IMR-90 (cell line): ENCODE measurements at regions not wholly inside any gene's neighbourhood (a gene's known extent, or its start where the extent isn't known, plus 50 kb on each side); places are given as distances from the start of the nearest gene placed in this dataset.

Source experiments
- ATAC-seq: fragments of 200-7000 bp; cut with Tn5 transposase; 2 replicates; pipeline ENCODE4 v1.9.1; 2020; ENCODE audit warnings: low read depth, mild to moderate bottlenecking, moderate library complexity
- BruUV-seq: library from RNA; stranded (reverse); fragments of 400-500 nt; replicated peaks from 2 replicates; lab custom pipeline; 2021; lab: Mats Ljungman, UMichigan
- CTCF ChIA-PET: fragments of 300-600 bp; formaldehyde crosslinking; extraction: SDS; loops from one replicate; lab custom pipeline; 2021; ENCODE audit warnings: antibody characterized with exemption; lab: Yijun Ruan, JAX
- POLR2A ChIA-PET: fragments of 300-600 bp; sonication (Branson Sonifier 250); formaldehyde crosslinking; loops from one replicate; lab custom pipeline; 2022; ENCODE audit warnings: antibody characterized with exemption; ENCODE audit not compliant: unreplicated experiment; lab: Charles Lee
- DNase-seq: peaks from one replicate; pipeline ENCODE4 v3.0.0; 2013
- H2AFZ ChIP-seq: replicated peaks from 2 replicates; pipeline ENCODE3; 2013; ENCODE audit warnings: low read length, mild to moderate bottlenecking; ENCODE audit not compliant: poor library complexity
- H2AK5ac ChIP-seq: 2 replicates; pipeline ENCODE4 v1.6.1; 2013; ENCODE audit warnings: low read depth, low read length, inconsistent platforms
- H2AK9ac ChIP-seq: replicated peaks from 2 replicates; pipeline ENCODE3; 2013; ENCODE audit warnings: mild to moderate bottlenecking, low read depth, low read length, moderate library complexity; ENCODE audit not compliant: poor library complexity
- H2BK120ac ChIP-seq: 2 replicates; pipeline ENCODE4 v1.6.1; 2013; ENCODE audit warnings: low read depth, low read length, inconsistent platforms
- H2BK15ac ChIP-seq: 3 replicates; pipeline ENCODE4 v1.6.1; 2013; ENCODE audit warnings: low read depth, low read length, inconsistent platforms
- H2BK20ac ChIP-seq: 2 replicates; pipeline ENCODE4 v1.6.1; 2013; ENCODE audit warnings: low read depth, mild to moderate bottlenecking, inconsistent platforms, low read length, moderate library complexity
- H2BK5ac ChIP-seq: 2 replicates; pipeline ENCODE4 v1.6.1; 2013; ENCODE audit warnings: mild to moderate bottlenecking, low read depth, low read length, inconsistent platforms; ENCODE audit not compliant: poor library complexity, severe bottlenecking
- H3K14ac ChIP-seq: replicated peaks from 2 replicates; pipeline ENCODE4 v1.6.1; 2013; ENCODE audit warnings: low read depth, low read length, inconsistent platforms
- H3K18ac ChIP-seq: 2 replicates; pipeline ENCODE4 v1.6.1; 2013; ENCODE audit warnings: low read depth, low read length, control low read depth
- H3K23ac ChIP-seq: 2 replicates; pipeline ENCODE4 v1.6.1; 2013; ENCODE audit warnings: low read depth, low read length, inconsistent platforms
- H3K27ac ChIP-seq: 2 replicates; pipeline ENCODE4 v1.5.1; 2013; ENCODE audit warnings: mild to moderate bottlenecking, control low read depth, low read length; ENCODE audit not compliant: insufficient read depth
- H3K27me3 ChIP-seq: 2 replicates; pipeline ENCODE4 v1.6.1; 2013; ENCODE audit warnings: low read length; ENCODE audit not compliant: control insufficient read depth, insufficient read depth
- H3K36me3 ChIP-seq: 2 replicates; pipeline ENCODE4 v1.6.1; 2013; ENCODE audit warnings: low read length, mixed read lengths; ENCODE audit not compliant: control insufficient read depth, insufficient read depth
- H3K4ac ChIP-seq: 2 replicates; pipeline ENCODE4 v1.6.1; 2013; ENCODE audit warnings: low read depth, low read length, inconsistent platforms
- H3K4me1 ChIP-seq: 2 replicates; pipeline ENCODE4 v1.6.1; 2013; ENCODE audit warnings: low read length, mixed read lengths; ENCODE audit not compliant: control insufficient read depth, insufficient read depth
- H3K4me2 ChIP-seq: 2 replicates; pipeline ENCODE4 v1.6.1; 2013; ENCODE audit warnings: low read depth, mild to moderate bottlenecking, control low read depth, low read length, moderate library complexity
- H3K4me3 ChIP-seq: 2 replicates; pipeline ENCODE4 v1.5.1; 2013; ENCODE audit warnings: low read depth, mild to moderate bottlenecking, control low read depth, low read length, moderate library complexity; ENCODE audit not compliant: insufficient read depth
- H3K56ac ChIP-seq: 2 replicates; pipeline ENCODE4 v1.6.1; 2013; ENCODE audit warnings: low read length, inconsistent platforms; ENCODE audit not compliant: insufficient read depth; ENCODE audit errors: extremely low read depth
- H3K79me1 ChIP-seq, 2 experiments: 2 replicates each; pipeline ENCODE4 v1.6.1; 2013; ENCODE audit warnings: low read length in 2 of 2, inconsistent platforms in 1 of 2, low read depth in 1 of 2
- H3K9ac ChIP-seq: 2 replicates; pipeline ENCODE4 v1.6.1; 2013; ENCODE audit warnings: low read depth, low read length, control low read depth
- H3K9me1 ChIP-seq: 2 replicates; pipeline ENCODE4 v1.6.1; 2013; ENCODE audit warnings: low read length, inconsistent platforms; ENCODE audit not compliant: insufficient read depth
- H3K9me3 ChIP-seq: 2 replicates; pipeline ENCODE4 v1.6.1; 2013; ENCODE audit warnings: low read length; ENCODE audit not compliant: control insufficient read depth, insufficient read depth
- H4K20me1 ChIP-seq: 2 replicates; pipeline ENCODE4 v1.6.1; 2013; ENCODE audit warnings: low read length, inconsistent platforms; ENCODE audit not compliant: insufficient read depth
- H4K5ac ChIP-seq: 2 replicates; pipeline ENCODE4 v1.6.1; 2013; ENCODE audit warnings: mild to moderate bottlenecking, low read depth, low read length, control low read depth
- H4K8ac ChIP-seq, 2 experiments: 2 replicates each; pipeline ENCODE4 v1.6.1; 2013; ENCODE audit warnings: low read depth in 2 of 2, low read length in 2 of 2, control low read depth in 1 of 2, inconsistent platforms in 1 of 2
- H4K91ac ChIP-seq: 2 replicates; pipeline ENCODE4 v1.6.1; 2013; ENCODE audit warnings: low read depth, low read length, inconsistent platforms; ENCODE audit not compliant: insufficient read depth
- CEBPB ChIP-seq: IDR thresholded peaks from 2 replicates; pipeline ENCODE4 v1.6.1; 2012; ENCODE audit warnings: low read depth, low read length, improper control_type of control experiment
- MAZ ChIP-seq: IDR thresholded peaks from 2 replicates; pipeline ENCODE4 v1.6.1; 2012; ENCODE audit warnings: low read depth, mild to moderate bottlenecking, low read length, improper control_type of control experiment, moderate library complexity, borderline replicate concordance
- RFX5 ChIP-seq: IDR thresholded peaks from 2 replicates; pipeline ENCODE4 v1.8.0; 2012; ENCODE audit warnings: low read depth, mild to moderate bottlenecking, low read length, moderate library complexity
- SMC3 ChIP-seq: fragments of 150-350 bp; IDR thresholded peaks from 2 replicates; pipeline ENCODE4 v1.6.1; 2016; ENCODE audit warnings: low read depth, mild to moderate bottlenecking, antibody characterized with exemption, low read length, moderate library complexity
- WGBS, 2 experiments: methylation state at CpG; one replicate each; pipeline versions ENCODE4 v1.1.5 to v1.1.7; 2013; ENCODE audit warnings: missing lambda C conversion rate in 2 of 2; ENCODE audit not compliant: insufficient read length in 1 of 2; ENCODE audit errors: extremely low coverage in 2 of 2; 5-methylcytosine and 5-hydroxymethylcytosine counted together
- dilution Hi-C: fragments of 300-500 bp; cut with HindIII; formaldehyde crosslinking; loops from one replicate; pipeline ENCODE4 v1.14.3; 2018; ENCODE audit warnings: low sequenced_read_pairs; ENCODE audit not compliant: unreplicated experiment
- in situ Hi-C: fragments of 300-500 bp; cut with MboI; formaldehyde crosslinking; loops from 3 replicates; pipeline ENCODE4 v1.14.3; 2019; ENCODE audit warnings: low sequenced_read_pairs, inconsistent platforms, mixed read lengths
- intact Hi-C: fragments of 100-400 bp; cut with micrococcal nuclease; formaldehyde crosslinking; loops from 2 replicates; pipeline ENCODE4 v1.10.0; 2022
- TF ChIP-seq, protein P1 (sequence below): fragments of 150-350 bp; IDR thresholded peaks from 2 replicates; pipeline ENCODE4 v1.6.1; 2016; ENCODE audit warnings: low read depth, mild to moderate bottlenecking, low read length, moderate library complexity, borderline replicate concordance
- TF ChIP-seq, protein P2 (sequence below): fragments of 150-350 bp; IDR thresholded peaks from 2 replicates; pipeline ENCODE4 v1.6.1; 2017; ENCODE audit warnings: mild to moderate bottlenecking, antibody characterized with exemption, low read length, low read depth

DNA sequence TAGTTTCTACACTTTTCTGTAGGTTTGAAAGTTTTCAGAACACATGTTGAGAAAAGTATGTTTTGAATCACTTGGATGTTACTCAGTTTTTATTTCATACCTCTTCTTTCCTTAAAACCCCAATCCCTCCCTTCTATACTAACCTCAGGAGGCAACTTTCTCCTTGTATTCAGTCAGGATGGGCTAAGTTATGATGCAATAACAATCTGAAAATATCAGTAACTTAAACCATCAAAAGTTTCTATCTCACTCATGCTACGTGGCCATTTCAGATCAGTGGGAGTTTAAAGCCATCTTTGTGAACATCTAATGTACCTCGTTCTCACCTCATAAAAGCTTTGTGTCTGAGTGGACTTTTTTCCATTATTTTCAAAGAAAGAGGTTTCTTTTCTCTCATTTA lies 86.2 kb downstream of the NXPE2 start:
- TF ChIP-seq, protein P1, sequence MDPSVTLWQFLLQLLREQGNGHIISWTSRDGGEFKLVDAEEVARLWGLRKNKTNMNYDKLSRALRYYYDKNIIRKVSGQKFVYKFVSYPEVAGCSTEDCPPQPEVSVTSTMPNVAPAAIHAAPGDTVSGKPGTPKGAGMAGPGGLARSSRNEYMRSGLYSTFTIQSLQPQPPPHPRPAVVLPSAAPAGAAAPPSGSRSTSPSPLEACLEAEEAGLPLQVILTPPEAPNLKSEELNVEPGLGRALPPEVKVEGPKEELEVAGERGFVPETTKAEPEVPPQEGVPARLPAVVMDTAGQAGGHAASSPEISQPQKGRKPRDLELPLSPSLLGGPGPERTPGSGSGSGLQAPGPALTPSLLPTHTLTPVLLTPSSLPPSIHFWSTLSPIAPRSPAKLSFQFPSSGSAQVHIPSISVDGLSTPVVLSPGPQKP = no peak
- TF ChIP-seq MAZ (no peak), CEBPB (peak; percentile 62), RFX5 (no peak), SMC3 (no peak)
- TF ChIP-seq, protein P2, sequence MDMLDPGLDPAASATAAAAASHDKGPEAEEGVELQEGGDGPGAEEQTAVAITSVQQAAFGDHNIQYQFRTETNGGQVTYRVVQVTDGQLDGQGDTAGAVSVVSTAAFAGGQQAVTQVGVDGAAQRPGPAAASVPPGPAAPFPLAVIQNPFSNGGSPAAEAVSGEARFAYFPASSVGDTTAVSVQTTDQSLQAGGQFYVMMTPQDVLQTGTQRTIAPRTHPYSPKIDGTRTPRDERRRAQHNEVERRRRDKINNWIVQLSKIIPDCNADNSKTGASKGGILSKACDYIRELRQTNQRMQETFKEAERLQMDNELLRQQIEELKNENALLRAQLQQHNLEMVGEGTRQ = no peak
- no peaks in the 10 kb centered on the region for H3K27me3 ChIP-seq
- no peak overlapping the region for H2BK120ac ChIP-seq
- DNase-seq (no peak), ATAC-seq (no peak)
- H2AFZ ChIP-seq = no peak overlapping the region
- H2BK5ac ChIP-seq = no peak overlapping the region
- no peak overlapping the region for H3K14ac ChIP-seq
- ChIA-PET CTCF (interaction anchor here (1.0 kb wide), 1 partner anchor 424 kb away, joined by 4 read pairs; no protein-coding TSS in a partner anchor), POLR2A (no interaction called here)
- H3K23ac ChIP-seq = no peak overlapping the region
- in situ Hi-C loops = no loop called here
- H3K4me1 ChIP-seq = no peaks in the 10 kb centered on the region
- no peak overlapping the region for H3K27ac ChIP-seq
- H2AK5ac ChIP-seq = no peak overlapping the region
- no peak overlapping the region for H3K4me2 ChIP-seq
- no peaks in the 10 kb centered on the region for H3K9me3 ChIP-seq
- no peak overlapping the region for H3K18ac ChIP-seq
- H3K4ac ChIP-seq = no peak overlapping the region
- H4K8ac ChIP-seq = no peak overlapping the region
- intact Hi-C loops = no loop called here
- no peaks in the 10 kb centered on the region for H3K9me1 ChIP-seq
- H4K91ac ChIP-seq = no peak overlapping the region
- no peak overlapping the region for H3K9ac ChIP-seq
- no peak overlapping the region for H3K56ac ChIP-seq
- no peak overlapping the region for H3K4me3 ChIP-seq
- no CpG with 5 or more reads among the region's 2 CpGs for WGBS, 2 experiments
- no peaks in the 10 kb centered on the region for H3K79me1 ChIP-seq
- no peak overlapping the region for H2AK9ac ChIP-seq
- no peaks in the 10 kb centered on the region for H4K20me1 ChIP-seq
- H2BK20ac ChIP-seq = no peak overlapping the region
- no peaks in the 10 kb centered on the region for H3K36me3 ChIP-seq
- no peak overlapping the region for H2BK15ac ChIP-seq
- dilution Hi-C loops = no loop called here
- H4K5ac ChIP-seq = no peak overlapping the region
- BruUV-seq = no TSS peak
